Lower lobe of right lung (tissue), 2 donors: ENCODE measurements at regions not wholly inside any gene's neighbourhood (a gene's known extent, or its start where the extent isn't known, plus 50 kb on each side); places are given as distances from the start of the nearest gene placed in this dataset.

Experiments used
- ATAC-seq, 2 donors: fragments of 200-7000 bp; cut with Tn5 transposase; one replicate each; pipeline ENCODE4 v1.9.1; 2020 to 2022; ENCODE audit warnings: mild to moderate bottlenecking in 2 of 2, moderate library complexity in 2 of 2
- DNase-seq: peaks from one replicate; pipeline ENCODE4 v3.0.0-alpha.2; 2020
- H3K27ac ChIP-seq: fragments of 200-600 bp; one replicate; pipeline ENCODE4 v1.8.0; 2022
- H3K27me3 ChIP-seq: fragments of 200-600 bp; one replicate; pipeline ENCODE4 v1.8.0; 2022; ENCODE audit warnings: low read depth
- H3K36me3 ChIP-seq: fragments of 200-600 bp; one replicate; pipeline ENCODE4 v1.8.0; 2022; ENCODE audit warnings: mild to moderate bottlenecking
- H3K4me1 ChIP-seq: fragments of 200-600 bp; one replicate; pipeline ENCODE4 v1.8.0; 2022
- H3K4me3 ChIP-seq: fragments of 200-600 bp; one replicate; pipeline ENCODE4 v1.8.0; 2022; ENCODE audit warnings: mild to moderate bottlenecking
- H3K9me3 ChIP-seq: fragments of 200-600 bp; one replicate; pipeline ENCODE4 v1.8.0; 2022
- intact Hi-C: fragments of 100-400 bp; cut with DNase I; formaldehyde crosslinking; loops from one replicate; pipeline ENCODE4 v1.11.0; 2022
- TF ChIP-seq, protein P1 (sequence below): fragments of 200-600 bp; IDR thresholded peaks from one replicate; pipeline ENCODE4 v1.8.0; 2022; ENCODE audit warnings: antibody characterized with exemption, mild to moderate bottlenecking
- donor health status: DM: no; HTN: yes; CAD: no; lungs with severe emphysema.

- DNase-seq = no peak
- intact Hi-C loops = no loop called here
Observed at GRCh38 chr12:11555743-11556625, 93.5 kb upstream of the ETV6 start.

DNA sequence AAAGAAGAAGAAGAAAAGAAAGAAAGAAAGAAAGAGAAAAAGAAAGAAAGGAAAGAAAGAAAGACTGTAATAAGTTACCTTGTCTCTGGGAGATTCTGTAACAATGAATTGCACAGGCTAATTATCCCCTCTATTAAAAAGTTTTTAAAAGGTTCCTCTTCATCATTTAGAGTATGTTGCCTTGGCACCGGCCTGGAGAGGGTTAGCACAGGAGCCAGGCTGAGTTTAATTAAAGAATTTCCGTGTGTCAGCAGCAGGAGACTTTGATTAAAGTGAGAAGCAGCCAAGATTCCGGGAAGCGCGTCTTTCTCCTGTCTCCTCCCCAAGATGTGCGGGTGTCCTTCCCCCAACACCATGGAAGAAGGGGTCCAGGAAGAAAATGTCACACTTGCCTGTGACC lies 92.8 kb upstream of the ETV6 start:
- ATAC-seq = no peak
- intact Hi-C loops = no loop called here

More at GRCh38 chr12:11555743-11556625, 93.5 kb upstream of the ETV6 start:
- H3K9me3 ChIP-seq = no peaks in the 10 kb centered on the region
- no peak overlapping the region for H3K27ac ChIP-seq
- no peaks in the 10 kb centered on the region for H3K4me1 ChIP-seq
- TF ChIP-seq, protein P1, sequence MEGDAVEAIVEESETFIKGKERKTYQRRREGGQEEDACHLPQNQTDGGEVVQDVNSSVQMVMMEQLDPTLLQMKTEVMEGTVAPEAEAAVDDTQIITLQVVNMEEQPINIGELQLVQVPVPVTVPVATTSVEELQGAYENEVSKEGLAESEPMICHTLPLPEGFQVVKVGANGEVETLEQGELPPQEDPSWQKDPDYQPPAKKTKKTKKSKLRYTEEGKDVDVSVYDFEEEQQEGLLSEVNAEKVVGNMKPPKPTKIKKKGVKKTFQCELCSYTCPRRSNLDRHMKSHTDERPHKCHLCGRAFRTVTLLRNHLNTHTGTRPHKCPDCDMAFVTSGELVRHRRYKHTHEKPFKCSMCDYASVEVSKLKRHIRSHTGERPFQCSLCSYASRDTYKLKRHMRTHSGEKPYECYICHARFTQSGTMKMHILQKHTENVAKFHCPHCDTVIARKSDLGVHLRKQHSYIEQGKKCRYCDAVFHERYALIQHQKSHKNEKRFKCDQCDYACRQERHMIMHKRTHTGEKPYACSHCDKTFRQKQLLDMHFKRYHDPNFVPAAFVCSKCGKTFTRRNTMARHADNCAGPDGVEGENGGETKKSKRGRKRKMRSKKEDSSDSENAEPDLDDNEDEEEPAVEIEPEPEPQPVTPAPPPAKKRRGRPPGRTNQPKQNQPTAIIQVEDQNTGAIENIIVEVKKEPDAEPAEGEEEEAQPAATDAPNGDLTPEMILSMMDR = no peak
- ATAC-seq = peak; percentile 68 to 74
- peak overlapping the region; percentile 30 for H3K4me3 ChIP-seq
- H3K36me3 ChIP-seq = no peaks in the 10 kb centered on the region
- H3K27me3 ChIP-seq = no peaks in the 10 kb centered on the region

GRCh38 chr12:11559626-11560340 lies 89.7 kb upstream of the ETV6 start:
- TF ChIP-seq, protein P1 = no peak
- intact Hi-C loops = no loop called here
- no peak for ATAC-seq
- DNase-seq = no peak
- Histone ChIP-seq H3K4me1 (no peaks in the 10 kb centered on the region), H3K27ac (no peak overlapping the region), H3K36me3 (no peaks in the 10 kb centered on the region), H3K9me3 (no peaks in the 10 kb centered on the region), H3K4me3 (no peak overlapping the region), H3K27me3 (no peaks in the 10 kb centered on the region)

More for the DNA sequence above, 92.8 kb upstream of the ETV6 start:
- Histone ChIP-seq H3K4me3 (peak overlapping the region; percentile 30), H3K9me3 (no peaks in the 10 kb centered on the region), H3K27ac (no peak overlapping the region), H3K27me3 (no peaks in the 10 kb centered on the region), H3K4me1 (no peaks in the 10 kb centered on the region), H3K36me3 (no peaks in the 10 kb centered on the region)
- DNase-seq = no peak
- TF ChIP-seq, protein P1 = no peak

DNA sequence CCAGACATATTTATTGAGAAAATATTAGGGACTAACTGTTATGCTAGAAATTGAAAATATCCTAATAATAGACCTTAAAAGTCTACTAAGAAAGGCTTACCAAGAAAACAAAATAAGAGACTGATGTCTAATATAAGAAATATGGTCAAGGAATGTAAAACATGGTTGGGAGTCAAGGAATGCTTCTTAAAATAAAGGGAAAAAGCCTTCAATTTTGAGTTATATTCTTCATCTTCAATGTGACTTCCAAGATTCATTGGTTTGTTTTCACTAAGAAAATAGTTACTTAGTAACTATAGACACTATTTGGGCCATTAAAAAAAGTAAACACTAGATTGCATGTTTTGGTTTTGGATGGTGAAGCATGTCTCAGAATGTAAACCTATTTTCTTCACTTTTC lies 88.1 kb upstream of the ETV6 start:
- Histone ChIP-seq H3K36me3 (no peaks in the 10 kb centered on the region), H3K27me3 (no peaks in the 10 kb centered on the region), H3K27ac (no peak overlapping the region), H3K9me3 (no peaks in the 10 kb centered on the region), H3K4me1 (no peaks in the 10 kb centered on the region), H3K4me3 (no peak overlapping the region)
- ATAC-seq (no peak), DNase-seq (no peak)
- TF ChIP-seq, protein P1 = no peak
- intact Hi-C loops = no loop called here

DNA sequence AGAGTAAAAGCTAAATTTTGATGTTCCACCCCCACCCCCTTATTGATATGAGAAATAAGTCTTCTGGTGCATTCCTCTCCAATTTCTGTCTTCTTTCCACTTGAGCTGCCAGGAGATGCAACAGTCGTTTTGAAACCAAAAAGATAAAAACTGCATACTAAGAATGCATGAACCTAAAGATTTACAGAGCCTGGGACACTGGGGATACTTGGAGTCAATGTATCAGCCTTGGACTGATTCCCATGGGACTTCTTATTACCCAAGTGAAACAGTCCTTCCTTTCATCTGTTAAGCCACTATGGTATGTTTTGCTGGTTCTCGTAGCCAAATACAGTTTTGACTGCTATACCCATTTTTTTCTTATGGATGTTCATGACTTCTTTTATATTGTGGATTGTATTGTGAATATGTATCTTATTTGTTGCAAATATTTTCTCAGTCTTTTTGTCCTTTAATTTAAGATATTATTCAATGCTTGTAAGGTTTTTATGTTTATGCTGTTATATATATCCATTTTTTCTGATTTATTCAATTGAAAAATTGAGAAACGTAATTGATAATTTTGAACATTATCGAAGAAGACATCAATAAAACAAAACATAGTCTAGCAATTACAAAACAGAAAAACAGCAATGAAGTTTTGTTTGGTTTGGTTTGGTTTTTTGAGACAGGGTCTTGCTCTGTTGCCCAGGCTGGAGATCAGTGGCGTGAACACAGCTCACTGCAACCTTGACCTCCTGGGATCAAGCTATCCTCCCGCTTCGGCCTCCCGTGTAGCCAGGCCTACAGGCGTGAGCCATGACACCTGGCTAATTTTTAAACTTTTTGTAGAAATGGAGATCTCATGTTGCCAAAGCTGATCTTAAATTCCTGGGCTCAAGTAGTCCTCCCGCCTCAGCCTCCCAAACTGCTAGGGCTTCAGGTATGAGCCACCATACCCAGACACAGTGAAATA lies 85.4 kb upstream of the ETV6 start:
- ATAC-seq (no peak), DNase-seq (no peak)
- intact Hi-C loops = no loop called here
- TF ChIP-seq, protein P1 = no peak
- H3K4me3 ChIP-seq = no peak overlapping the region
- no peak overlapping the region for H3K27ac ChIP-seq
- H3K4me1 ChIP-seq = no peaks in the 10 kb centered on the region
- H3K36me3 ChIP-seq = no peaks in the 10 kb centered on the region
- no peaks in the 10 kb centered on the region for H3K9me3 ChIP-seq
- no peaks in the 10 kb centered on the region for H3K27me3 ChIP-seq
